Stimulated activated CD4-positive, alpha-beta T cell treated with anti-CD3 and anti-CD28 coated beads, Interleukin-15, amount 100 ng/mL, for 48 hours (primary cell): ENCODE measurements at regions not wholly inside any gene's neighbourhood (a gene's known extent, or its start where the extent isn't known, plus 50 kb on each side); places are given as distances from the start of the nearest gene placed in this dataset.
"Not testable (repeated sequence)": the region's sequence is repeated elsewhere in the genome, so short reads cannot be mapped to it uniquely, and the experiment has no call there.

Source experiments
- DNase-seq, 2 donors: peaks; one replicate each; pipeline ENCODE4 v3.0.0-alpha.2; 2020; ENCODE audit warnings: low read depth in 2 of 2

DNA sequence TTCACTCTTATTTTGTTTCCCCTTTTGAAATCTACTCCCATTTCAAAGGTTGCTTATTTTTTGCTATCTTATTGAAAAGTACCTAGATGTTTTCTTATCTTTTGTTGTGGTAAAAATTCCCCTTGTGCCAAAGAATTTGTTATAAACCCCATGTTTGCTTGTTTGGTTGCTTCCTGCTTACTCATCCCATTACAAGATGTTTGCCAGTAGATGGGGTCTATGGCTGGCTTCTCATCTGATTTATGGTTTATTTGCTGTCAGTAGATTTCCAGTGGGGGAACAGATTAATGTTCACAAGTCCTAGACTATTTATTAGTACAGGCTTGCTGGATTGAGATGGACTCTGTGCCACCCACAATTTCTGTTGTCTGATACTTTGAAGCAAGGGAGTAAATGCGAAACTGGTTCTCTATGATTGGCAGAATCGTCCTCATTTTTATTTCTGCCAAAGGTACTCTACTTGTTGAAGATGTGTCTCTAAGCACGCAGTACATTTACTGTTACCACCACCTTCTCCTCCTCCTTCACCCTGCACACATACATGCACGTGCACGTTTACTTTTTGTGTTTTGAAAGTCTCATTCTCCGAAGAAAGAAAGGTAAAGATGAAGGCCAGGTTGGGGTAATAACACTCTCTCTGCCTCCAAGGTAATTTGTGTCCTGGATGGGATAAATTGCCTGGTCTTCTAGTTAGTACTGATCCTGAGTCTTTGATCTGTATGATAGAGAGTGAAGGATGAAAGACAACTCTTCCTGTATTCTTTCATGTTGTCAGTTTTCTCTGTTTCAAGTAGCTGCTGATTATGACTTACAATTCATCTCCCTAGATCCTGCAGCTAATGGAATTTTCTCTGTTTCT lies 117.2 kb upstream of the ATP2B1 start:
- DNase-seq: no peak

- DNase-seq: no peak
These were observed 116.2 kb upstream of the ATP2B1 start for GRCh38 chr12:89824822-89825221.

GRCh38 chr12:89822992-89823391 lies 114.4 kb upstream of the ATP2B1 start:
- DNase-seq: not testable (repeated sequence)

DNA sequence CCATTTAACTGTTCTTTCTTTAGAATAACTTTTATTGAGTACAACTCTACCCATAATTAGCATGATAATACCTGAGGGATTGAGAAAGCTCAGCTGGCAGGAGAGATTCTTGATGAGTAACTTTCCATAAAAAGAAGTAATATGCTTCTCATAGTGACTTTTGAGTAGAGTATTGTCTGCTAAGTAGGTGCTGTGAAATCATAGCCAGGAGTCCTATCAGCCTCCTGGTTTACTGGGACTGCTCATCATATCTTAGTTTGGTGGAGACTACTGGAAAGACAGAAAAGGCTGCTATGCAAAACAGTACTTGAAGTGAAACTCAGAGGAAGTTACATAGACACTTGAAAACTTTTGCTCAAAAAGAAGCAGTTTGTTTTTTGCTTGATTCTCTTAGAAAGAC lies 113.3 kb upstream of the ATP2B1 start:
- DNase-seq: no peak

DNA sequence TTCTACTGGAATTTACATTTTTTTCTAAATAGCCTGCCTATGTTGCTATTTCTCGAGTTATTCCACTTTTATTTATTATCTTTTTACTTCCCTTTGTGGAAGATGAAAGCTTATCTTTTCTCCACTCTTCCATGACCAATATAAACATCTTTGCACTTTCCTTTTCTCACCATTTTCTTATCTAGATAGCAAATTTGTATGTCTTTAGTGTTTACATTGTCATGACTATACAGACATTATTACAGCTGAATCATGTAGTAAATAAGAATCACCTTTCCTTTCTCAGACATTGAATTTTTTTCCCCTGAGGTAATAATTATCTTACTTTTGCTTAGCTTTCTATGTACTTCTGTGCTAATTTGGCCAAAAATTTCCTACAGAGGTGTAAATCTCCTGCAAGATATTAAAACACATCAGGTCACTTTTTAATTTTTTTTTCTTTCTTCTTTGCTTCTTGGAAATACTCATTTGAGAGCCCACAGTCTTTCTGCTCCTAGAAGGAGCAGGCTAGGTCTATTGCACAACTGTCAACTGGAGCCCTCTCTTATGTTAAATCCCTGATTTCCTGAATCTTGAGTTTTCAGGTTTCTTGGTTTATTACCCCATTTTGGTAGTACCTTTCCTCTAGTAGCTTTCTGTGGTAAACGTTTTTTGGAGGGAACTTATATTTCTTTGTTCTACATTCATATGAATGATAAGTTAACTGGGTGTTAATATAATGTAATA lies 109.0 kb upstream of the ATP2B1 start:
- no peak for DNase-seq

DNA sequence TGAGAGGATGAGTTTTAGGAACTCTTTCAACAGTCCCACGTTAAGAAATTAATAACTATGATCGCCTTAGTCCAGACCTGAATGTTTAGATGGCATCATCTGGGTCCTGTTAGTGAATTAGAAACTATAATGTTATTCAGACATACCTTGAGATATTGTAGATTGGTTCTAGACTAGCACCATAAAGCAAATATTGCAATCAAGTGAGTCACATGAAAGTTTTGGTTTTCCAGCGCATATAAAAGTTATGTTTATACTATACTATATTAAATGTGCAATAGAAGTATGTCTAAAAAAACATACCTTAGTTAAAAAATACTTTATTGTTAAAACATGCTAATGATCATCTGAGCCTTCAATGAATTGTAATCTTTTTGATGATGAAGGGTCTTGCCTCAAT lies 106.6 kb upstream of the ATP2B1 start:
- DNase-seq: no peak

DNA sequence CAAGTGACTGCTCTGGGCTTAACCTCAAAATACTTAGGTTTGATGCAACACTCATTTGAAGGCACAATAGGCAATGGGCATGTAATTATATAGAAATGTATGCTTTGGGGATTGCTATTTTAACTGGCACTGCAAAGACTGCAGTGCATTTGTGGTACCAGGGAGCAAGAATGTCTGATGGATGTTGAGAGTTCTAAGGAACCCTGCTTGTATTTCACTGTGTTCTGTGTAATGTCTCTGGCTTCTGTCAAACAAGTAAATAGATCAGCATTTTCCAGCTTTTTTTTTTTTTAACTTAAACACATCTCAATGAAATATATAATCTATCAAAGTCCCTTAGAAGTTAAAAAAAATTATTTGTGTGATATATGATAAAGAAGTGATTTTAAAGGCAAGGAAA lies 94.8 kb upstream of the ATP2B1 start:
- no peak for DNase-seq

DNA sequence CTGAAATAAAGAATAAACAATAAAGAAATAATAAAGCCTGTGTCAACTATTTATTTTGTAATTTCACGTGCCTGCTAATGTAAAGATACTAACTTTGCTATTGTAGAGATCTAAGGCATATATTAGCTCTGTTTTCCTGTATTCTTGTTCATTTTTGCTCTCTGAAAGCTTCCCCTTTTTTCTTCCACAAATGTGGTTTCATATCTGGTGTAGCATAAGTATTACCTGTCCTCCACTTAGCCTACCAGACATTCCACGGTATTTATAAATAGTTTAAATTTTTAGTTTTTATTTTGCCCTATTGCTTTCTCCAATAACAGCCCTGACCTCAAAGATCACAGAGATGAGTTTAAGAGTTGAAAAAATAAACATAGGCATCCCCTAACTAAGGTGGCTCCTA lies 92.6 kb upstream of the ATP2B1 start:
- no peak for DNase-seq

DNA sequence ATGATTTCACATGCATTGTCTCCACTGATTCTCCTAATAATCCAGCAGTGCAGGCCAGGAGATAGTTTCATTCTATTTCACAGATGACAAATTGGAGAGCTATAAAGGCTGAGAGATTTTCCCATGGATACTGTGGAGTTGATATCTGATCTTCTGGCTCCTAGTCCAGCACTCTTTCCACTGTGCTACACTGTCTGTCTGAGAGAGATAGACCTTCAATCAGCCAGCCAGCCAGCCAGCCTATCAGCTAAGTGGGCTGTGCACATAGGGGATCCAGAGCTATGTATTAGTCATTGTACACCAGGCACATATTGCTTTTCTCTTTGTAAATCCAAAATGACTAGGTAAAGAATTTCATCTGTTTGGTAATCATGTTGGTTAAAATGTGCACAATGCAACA lies 91.8 kb upstream of the ATP2B1 start:
- DNase-seq: no peak

DNA sequence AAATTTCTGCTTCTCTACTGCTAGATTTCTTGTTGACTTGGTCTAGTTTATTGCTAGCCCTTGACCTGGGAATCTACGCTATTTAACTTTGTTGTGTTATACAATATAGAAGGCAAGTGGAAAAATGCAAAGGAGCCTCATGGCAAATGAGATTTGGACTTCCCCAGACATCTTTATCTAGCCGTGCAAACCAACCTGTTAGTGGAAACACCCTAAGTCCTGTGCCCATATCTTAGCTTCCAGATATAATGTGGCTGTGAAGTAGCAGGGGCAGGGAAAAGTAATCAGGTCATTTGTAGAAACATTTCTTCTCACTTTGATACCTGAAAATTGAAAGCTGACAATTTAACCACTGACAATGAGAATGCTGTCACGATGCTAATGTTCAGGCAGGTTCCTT lies 90.7 kb upstream of the ATP2B1 start:
- DNase-seq: no peak

- DNase-seq: no peak
These were observed 88.8 kb upstream of the ATP2B1 start for GRCh38 chr12:89797436-89797835.

- no peak for DNase-seq
These were observed 88.3 kb upstream of the ATP2B1 start for GRCh38 chr12:89796798-89797382.

DNA sequence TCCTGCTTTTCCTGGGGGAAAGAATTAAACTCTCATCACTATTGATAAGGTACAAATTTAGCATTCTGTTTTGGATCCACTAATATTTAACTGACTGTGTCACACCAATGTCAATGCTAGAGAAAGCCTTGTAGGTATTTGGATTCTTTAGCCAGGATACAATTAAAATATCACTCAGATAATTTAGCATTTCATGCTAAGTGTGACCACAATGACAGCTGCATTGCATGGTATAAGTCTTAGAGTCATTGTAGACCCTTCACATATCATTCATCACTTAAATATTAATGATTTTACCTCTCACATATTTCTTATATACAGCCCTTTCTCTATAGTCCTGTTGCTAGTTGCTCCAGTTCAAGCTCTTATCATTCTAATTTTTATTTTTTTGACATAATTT lies 85.3 kb upstream of the ATP2B1 start:
- no peak for DNase-seq

GRCh38 chr12:89791286-89791685 lies 82.6 kb upstream of the ATP2B1 start:
- no peak for DNase-seq

DNA sequence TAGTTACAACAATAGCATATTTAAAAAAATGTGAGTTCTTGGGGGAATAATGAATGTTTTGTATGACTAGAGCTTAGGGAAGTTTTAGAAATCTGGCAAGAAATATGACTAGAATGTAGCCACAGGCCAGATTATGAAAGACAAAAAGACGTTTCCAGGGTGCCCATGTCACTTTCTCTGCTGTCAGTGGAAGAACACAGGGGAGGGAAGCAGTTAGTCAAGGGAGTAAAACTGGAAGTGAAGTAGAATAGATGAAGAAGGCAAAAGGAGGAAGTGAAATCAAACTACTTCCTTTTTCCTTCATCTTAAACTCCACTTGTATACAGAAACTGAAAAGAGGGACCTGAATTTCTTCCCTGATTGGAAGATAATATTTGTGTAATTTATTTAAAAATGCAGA lies 81.2 kb upstream of the ATP2B1 start:
- no peak for DNase-seq

DNA sequence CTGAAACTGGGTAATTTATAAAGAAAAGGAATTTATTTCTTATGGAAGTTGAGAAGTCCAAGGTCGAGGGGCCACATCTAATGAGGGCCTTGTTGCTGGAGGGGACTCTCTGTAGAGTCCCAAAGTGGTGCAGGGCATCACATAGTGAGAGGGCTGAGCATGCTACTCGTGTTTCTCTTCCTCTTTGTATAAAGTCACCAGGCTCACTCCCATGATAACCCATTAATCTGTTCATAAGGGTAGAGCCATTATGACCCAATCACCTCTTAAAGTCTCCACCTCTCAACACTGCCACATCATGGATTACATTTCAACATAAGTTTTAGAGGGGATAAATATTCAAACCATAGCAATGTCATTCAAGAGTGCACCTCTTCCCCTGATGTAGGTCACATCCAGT lies 79.1 kb upstream of the ATP2B1 start:
- no peak for DNase-seq

DNA sequence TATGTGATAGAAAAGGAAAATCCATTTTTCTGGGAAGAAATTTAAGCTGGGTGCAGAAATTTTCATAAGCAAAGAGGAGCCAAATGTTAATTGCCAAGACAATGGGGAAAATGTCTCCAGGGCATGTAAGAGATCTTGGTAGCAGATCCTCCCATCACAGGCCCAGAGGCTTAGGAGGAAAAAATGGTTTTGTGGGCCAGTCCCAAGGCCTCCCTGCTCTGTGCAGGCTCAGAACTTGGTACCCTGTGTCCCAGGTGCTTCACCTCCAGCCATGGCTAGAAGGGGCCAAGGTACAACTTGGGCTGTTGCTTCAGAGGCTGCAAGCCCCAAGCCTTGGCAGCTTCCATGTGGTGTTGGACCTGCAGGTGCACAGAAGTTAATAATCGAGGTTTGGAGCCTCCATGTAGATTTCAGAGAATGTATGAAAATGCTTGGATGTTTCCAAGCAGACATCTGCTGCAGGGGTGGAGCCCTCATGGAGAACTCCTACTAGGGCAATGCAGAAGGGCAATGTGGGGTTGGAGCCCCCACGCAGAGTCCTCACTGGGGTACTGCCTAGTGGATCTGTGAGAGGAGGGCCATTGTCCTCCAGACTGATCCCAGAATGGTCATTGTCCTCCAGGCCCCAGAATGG lies 77.7 kb upstream of the ATP2B1 start:
- DNase-seq: no peak

DNA sequence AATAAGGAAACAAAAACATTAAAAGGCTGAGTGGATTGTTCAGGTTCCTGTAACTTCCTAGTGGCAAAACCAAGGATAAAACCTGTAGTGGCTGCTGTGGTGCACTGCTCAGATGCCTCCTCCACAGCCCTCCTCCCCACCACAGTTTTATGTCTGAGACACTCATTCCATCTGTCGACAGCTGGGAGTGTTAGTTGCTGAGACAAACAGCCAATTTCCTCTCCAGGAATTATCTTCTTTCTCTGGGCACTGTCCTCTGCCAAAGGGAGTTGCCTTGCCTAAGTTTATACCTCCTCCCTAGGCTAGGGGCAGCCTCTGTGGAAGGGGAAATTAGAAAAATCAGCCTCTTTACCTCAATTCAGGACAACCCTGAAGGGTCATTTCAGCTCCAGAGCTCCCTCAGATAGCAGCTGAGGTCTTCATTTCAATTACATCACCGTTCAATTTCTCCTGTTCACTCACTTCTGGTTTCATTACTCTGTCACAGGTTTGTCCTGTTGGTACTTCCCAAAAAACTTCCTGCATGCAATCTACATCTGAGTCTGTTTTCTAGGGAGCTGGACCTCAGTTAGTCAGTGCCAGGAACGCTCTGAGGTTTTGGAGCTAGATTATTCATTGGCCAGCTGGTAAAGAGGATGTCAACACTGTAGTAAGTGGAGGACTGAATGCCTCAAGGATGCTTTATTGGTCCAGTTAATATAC lies 74.9 kb upstream of the ATP2B1 start:
- DNase-seq: no peak

GRCh38 chr12:89782807-89783206 lies 74.2 kb upstream of the ATP2B1 start:
- DNase-seq: no peak

- no peak for DNase-seq
These were observed 73.4 kb upstream of the ATP2B1 start for GRCh38 chr12:89781946-89782550.

GRCh38 chr12:89781156-89781555 lies 72.5 kb upstream of the ATP2B1 start:
- DNase-seq: no peak
